ENCODE measurements at regions not wholly inside any gene's neighbourhood (a gene's known extent, or its start where the extent isn't known, plus 50 kb on each side); places are given as distances from the start of the nearest gene placed in this dataset.
"Not testable (repeated sequence)": the region's sequence is repeated elsewhere in the genome, so short reads cannot be mapped to it uniquely, and the experiment has no call there.

- peaks cover 6% of the 10 kb centered on the region for H3K4me1 Mint-ChIP-seq (ENCODE audit: insufficient read depth, unreplicated experiment)
- H3K36me3 Mint-ChIP-seq (ENCODE audit: insufficient read depth, unreplicated experiment): peaks cover 6% of the 10 kb centered on the region
- no peaks in the 10 kb centered on the region for H3K9me3 Mint-ChIP-seq (ENCODE audit: unreplicated experiment)
- no peak overlapping the region for H3K27ac Mint-ChIP-seq (ENCODE audit: low read depth, unreplicated experiment)
- ChIA-PET POLR2A (no interaction called here), CTCF (interaction anchor here (0.8 kb wide), 1 partner anchor 681 kb away, joined by 3 read pairs; no protein-coding TSS in a partner anchor)
- no peak for TF ChIP-seq CTCF (IDR thresholded peaks at IDR 0.05; ENCODE audit: unreplicated experiment)
- intact Hi-C loops (cut with micrococcal nuclease): no loop called here
- no peak for DNase-seq (ENCODE audit: unreplicated experiment)
- peaks cover 77% of the 10 kb centered on the region for H3K27me3 Mint-ChIP-seq (ENCODE audit: insufficient read depth, unreplicated experiment)
- BruUV-seq (replicated peaks): no TSS peak
- no peak overlapping the region for H3K4me3 Mint-ChIP-seq (ENCODE audit: unreplicated experiment)
Measured at GRCh38 chr4:3874525-3875110, 108.4 kb downstream of the ADRA2C start.

- peaks cover 6% of the 10 kb centered on the region for H3K4me1 Mint-ChIP-seq (ENCODE audit: insufficient read depth, unreplicated experiment)
- intact Hi-C loops (cut with micrococcal nuclease): no loop called here
- peaks cover 6% of the 10 kb centered on the region for H3K36me3 Mint-ChIP-seq (ENCODE audit: insufficient read depth, unreplicated experiment)
- TF ChIP-seq CTCF (IDR thresholded peaks at IDR 0.05; ENCODE audit: unreplicated experiment): no peak
- no peak for DNase-seq (ENCODE audit: unreplicated experiment)
- no peak overlapping the region for H3K4me3 Mint-ChIP-seq (ENCODE audit: unreplicated experiment)
- ChIA-PET POLR2A (no interaction called here), CTCF (interaction anchor here (0.8 kb wide), 1 partner anchor 682 kb away, joined by 3 read pairs; no protein-coding TSS in a partner anchor)
- H3K9me3 Mint-ChIP-seq (ENCODE audit: unreplicated experiment): no peaks in the 10 kb centered on the region
- H3K27me3 Mint-ChIP-seq (ENCODE audit: insufficient read depth, unreplicated experiment): peaks cover 81% of the 10 kb centered on the region
- no peak overlapping the region for H3K27ac Mint-ChIP-seq (ENCODE audit: low read depth, unreplicated experiment)
- no TSS peak for BruUV-seq (replicated peaks)
Measured at GRCh38 chr4:3875466-3875865, 109.3 kb downstream of the ADRA2C start.

- H3K4me3 Mint-ChIP-seq (ENCODE audit: unreplicated experiment); POLR2A ChIA-PET; BruUV-seq (replicated peaks); H3K4me1 Mint-ChIP-seq (ENCODE audit: insufficient read depth, unreplicated experiment); DNase-seq (ENCODE audit: unreplicated experiment); H3K9me3 Mint-ChIP-seq (ENCODE audit: unreplicated experiment); H3K27ac Mint-ChIP-seq (ENCODE audit: low read depth, unreplicated experiment); H3K36me3 Mint-ChIP-seq (ENCODE audit: insufficient read depth, unreplicated experiment); intact Hi-C loops (cut with micrococcal nuclease): not testable (repeated sequence)
- CTCF ChIA-PET: interaction anchor here (0.6 to 1.0 kb wide), 2 partner anchors 19 to 34 kb away, joined by 3 to 4 read pairs; no protein-coding TSS in a partner anchor
- H3K27me3 Mint-ChIP-seq (ENCODE audit: insufficient read depth, unreplicated experiment): peaks cover 81% of the 10 kb centered on the region
Measured at GRCh38 chr4:3876057-3876845, 110.1 kb downstream of the ADRA2C start.

- Mint-ChIP-seq H3K36me3 (ENCODE audit: insufficient read depth, unreplicated experiment) (no peaks in the 10 kb centered on the region), H3K4me1 (ENCODE audit: insufficient read depth, unreplicated experiment) (no peaks in the 10 kb centered on the region), H3K27ac (ENCODE audit: low read depth, unreplicated experiment) (no peak overlapping the region), H3K27me3 (ENCODE audit: insufficient read depth, unreplicated experiment) (peaks cover 82% of the 10 kb centered on the region), H3K4me3 (ENCODE audit: unreplicated experiment) (no peak overlapping the region), H3K9me3 (ENCODE audit: unreplicated experiment) (no peaks in the 10 kb centered on the region)
- BruUV-seq (replicated peaks): no TSS peak
- TF ChIP-seq CTCF (IDR thresholded peaks at IDR 0.05; ENCODE audit: unreplicated experiment): no peak
- DNase-seq (ENCODE audit: unreplicated experiment): no peak
- intact Hi-C loops (cut with micrococcal nuclease): no loop called here
- CTCF ChIA-PET: interaction anchor here (1.0 kb wide), 1 partner anchor 20 kb away, joined by 4 read pairs; no protein-coding TSS in a partner anchor
- POLR2A ChIA-PET: no interaction called here
Measured at GRCh38 chr4:3877236-3877635, 111.1 kb downstream of the ADRA2C start.
